GM12875 (cell line): ENCODE measurements at regions not wholly inside any gene's neighbourhood (a gene's known extent, or its start where the extent isn't known, plus 50 kb on each side); places are given as distances from the start of the nearest gene placed in this dataset.

Experiments
- H3K4me3 ChIP-seq: one replicate; pipeline ENCODE4 v1.5.1; 2011; ENCODE audit warnings: low read depth, low read length, control low read depth
- CTCF ChIP-seq: IDR thresholded peaks from 2 replicates; pipeline ENCODE4 v1.5.1; 2011; ENCODE audit warnings: low read depth, mild to moderate bottlenecking, control low read depth, inconsistent platforms, low read length, moderate library complexity, borderline replicate concordance; ENCODE audit not compliant: insufficient read depth

- TF ChIP-seq CTCF, result no peak
- H3K4me3 ChIP-seq, result no peak overlapping the region
These were observed 126.6 kb upstream of the KCNH7 start for GRCh38 chr2:162965191-162965590.

GRCh38 chr2:162964513-162964912 lies 125.9 kb upstream of the KCNH7 start:
- no peak overlapping the region for H3K4me3 ChIP-seq
- no peak for TF ChIP-seq CTCF

GRCh38 chr2:162963156-162963555 lies 124.6 kb upstream of the KCNH7 start:
- H3K4me3 ChIP-seq, result no peak overlapping the region
- TF ChIP-seq CTCF, result no peak

GRCh38 chr2:162945785-162946184 lies 107.2 kb upstream of the KCNH7 start:
- TF ChIP-seq CTCF, result no peak
- H3K4me3 ChIP-seq, result no peak overlapping the region

GRCh38 chr2:162938387-162938786 lies 99.8 kb upstream of the KCNH7 start:
- no peak overlapping the region for H3K4me3 ChIP-seq
- TF ChIP-seq CTCF, result no peak

- no peak for TF ChIP-seq CTCF
These were observed 95.6 kb upstream of the KCNH7 start for GRCh38 chr2:162934191-162934590.

GRCh38 chr2:162932416-162932815 lies 93.8 kb upstream of the KCNH7 start:
- no peak for TF ChIP-seq CTCF
- no peak overlapping the region for H3K4me3 ChIP-seq

More at GRCh38 chr2:162934191-162934590, 95.6 kb upstream of the KCNH7 start:
- no peak overlapping the region for H3K4me3 ChIP-seq
